Panc1 (cell line): ENCODE measurements at regions not wholly inside any gene's neighbourhood (a gene's known extent, or its start where the extent isn't known, plus 50 kb on each side); places are given as distances from the start of the nearest gene placed in this dataset.

Experiments
- ATAC-seq: fragments of 200-7000 bp; cut with Tn5 transposase; 2 replicates; pipeline ENCODE4 v1.9.1; 2020; ENCODE audit warnings: mild to moderate bottlenecking, moderate library complexity
- BruUV-seq: library from RNA; stranded (reverse); fragments of 400-500 nt; replicated peaks from 2 replicates; lab custom pipeline; 2021; lab: Mats Ljungman, UMichigan
- CTCF ChIA-PET: fragments of 300-600 bp; sonication (Branson Sonifier 250); formaldehyde crosslinking; loops from one replicate; lab custom pipeline; 2022; ENCODE audit warnings: antibody characterized with exemption; lab: Charles Lee
- POLR2A ChIA-PET: fragments of 300-600 bp; sonication (Branson Sonifier 250); formaldehyde crosslinking; loops from one replicate; lab custom pipeline; 2022; ENCODE audit warnings: antibody characterized with exemption; lab: Charles Lee
- DNase-seq: peaks from one replicate; pipeline ENCODE4 v3.0.0-alpha.2; 2010; ENCODE audit warnings: low read depth, low spot score
- H3K27ac ChIP-seq: 2 replicates; pipeline ENCODE4 v1.5.1; 2011; ENCODE audit warnings: mild to moderate bottlenecking, low read length, inconsistent platforms
- H3K27me3 ChIP-seq: fragments of 200-500 bp; sonication (Bioruptor generic); 2 replicates; pipeline ENCODE4 v1.6.0; 2014; ENCODE audit warnings: low read length, inconsistent platforms; ENCODE audit not compliant: control insufficient read depth, insufficient read depth
- H3K36me3 ChIP-seq: fragments of 200-500 bp; sonication (Bioruptor generic); 2 replicates; pipeline ENCODE4 v1.5.1; 2014; ENCODE audit warnings: inconsistent platforms, mild to moderate bottlenecking, low read length, moderate library complexity; ENCODE audit not compliant: control insufficient read depth, insufficient read depth
- H3K4me1 ChIP-seq: 2 replicates; pipeline ENCODE4 v1.5.1; 2011; ENCODE audit warnings: inconsistent platforms, mild to moderate bottlenecking, low read length, moderate library complexity; ENCODE audit not compliant: control insufficient read depth, insufficient read depth
- H3K4me3 ChIP-seq, 2 experiments: 2 replicates each; pipeline ENCODE4 v1.5.1; 2011 to 2012; ENCODE audit warnings: low read depth in 2 of 2, low read length in 2 of 2, mild to moderate bottlenecking in 2 of 2, inconsistent platforms in 1 of 2, moderate library complexity in 1 of 2
- H3K9me3 ChIP-seq: fragments of 200-500 bp; sonication (Bioruptor generic); 2 replicates; pipeline ENCODE4 v1.5.1; 2014; ENCODE audit warnings: low read depth, mild to moderate bottlenecking, inconsistent platforms, low read length, moderate library complexity; ENCODE audit not compliant: control insufficient read depth, insufficient read depth
- POLR2AphosphoS5 ChIP-seq: IDR thresholded peaks from 2 replicates; pipeline ENCODE4 v1.6.1; 2012; ENCODE audit warnings: mild to moderate bottlenecking, low read depth, low read length, moderate library complexity
- SIN3A ChIP-seq: IDR thresholded peaks from 2 replicates; pipeline ENCODE4 v1.6.1; 2012; ENCODE audit warnings: low read depth, mild to moderate bottlenecking, low read length, moderate library complexity, borderline replicate concordance; ENCODE audit not compliant: insufficient read depth
- TCF7L2 ChIP-seq: IDR thresholded peaks from 2 replicates; pipeline ENCODE4 v1.6.1; 2011; ENCODE audit warnings: mild to moderate bottlenecking, low read depth, low read length, inconsistent platforms
- in situ Hi-C: cut with HindIII; loops from 2 replicates; pipeline ENCODE4 v1.10.0; 2016; ENCODE audit warnings: low sequenced_read_pairs, low pct_unique_long_range_greater_than_20kb
- intact Hi-C: fragments of 100-400 bp; cut with micrococcal nuclease; formaldehyde crosslinking; loops from one replicate; pipeline ENCODE4 v1.10.0; 2022; ENCODE audit not compliant: unreplicated experiment
- TF ChIP-seq, protein P1 (sequence below): fragments of 450-650 bp; IDR thresholded peaks from 2 replicates; pipeline ENCODE4 v1.5.1; 2017; ENCODE audit warnings: mild to moderate bottlenecking
- TF ChIP-seq, protein P2 (sequence below), 2 experiments: IDR thresholded peaks; 2 replicates each; pipeline ENCODE4 v1.6.1; 2011 to 2012; ENCODE audit warnings: low read depth in 2 of 2, control low read depth in 1 of 2, low read length in 1 of 2, mild to moderate bottlenecking in 1 of 2, moderate library complexity in 1 of 2; ENCODE audit not compliant: insufficient read depth in 1 of 2

- Histone ChIP-seq H3K27ac (no peak overlapping the region), H3K36me3 (no peaks in the 10 kb centered on the region), H3K4me3 (no peak overlapping the region), H3K27me3 (no peaks in the 10 kb centered on the region), H3K4me1 (peaks cover 17% of the 10 kb centered on the region), H3K9me3 (no peaks in the 10 kb centered on the region)
- ATAC-seq = no peak
- no TSS peak for BruUV-seq
- ChIA-PET POLR2A (no interaction called here), CTCF (interaction anchor here (0.6 kb wide), 1 partner anchor 266 kb away, joined by 3 read pairs; no protein-coding TSS in a partner anchor)
- in situ Hi-C loops = no loop called here
- DNase-seq = no peak
- TF ChIP-seq, protein P1, sequence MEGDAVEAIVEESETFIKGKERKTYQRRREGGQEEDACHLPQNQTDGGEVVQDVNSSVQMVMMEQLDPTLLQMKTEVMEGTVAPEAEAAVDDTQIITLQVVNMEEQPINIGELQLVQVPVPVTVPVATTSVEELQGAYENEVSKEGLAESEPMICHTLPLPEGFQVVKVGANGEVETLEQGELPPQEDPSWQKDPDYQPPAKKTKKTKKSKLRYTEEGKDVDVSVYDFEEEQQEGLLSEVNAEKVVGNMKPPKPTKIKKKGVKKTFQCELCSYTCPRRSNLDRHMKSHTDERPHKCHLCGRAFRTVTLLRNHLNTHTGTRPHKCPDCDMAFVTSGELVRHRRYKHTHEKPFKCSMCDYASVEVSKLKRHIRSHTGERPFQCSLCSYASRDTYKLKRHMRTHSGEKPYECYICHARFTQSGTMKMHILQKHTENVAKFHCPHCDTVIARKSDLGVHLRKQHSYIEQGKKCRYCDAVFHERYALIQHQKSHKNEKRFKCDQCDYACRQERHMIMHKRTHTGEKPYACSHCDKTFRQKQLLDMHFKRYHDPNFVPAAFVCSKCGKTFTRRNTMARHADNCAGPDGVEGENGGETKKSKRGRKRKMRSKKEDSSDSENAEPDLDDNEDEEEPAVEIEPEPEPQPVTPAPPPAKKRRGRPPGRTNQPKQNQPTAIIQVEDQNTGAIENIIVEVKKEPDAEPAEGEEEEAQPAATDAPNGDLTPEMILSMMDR = no peak
- TF ChIP-seq, protein P2, sequence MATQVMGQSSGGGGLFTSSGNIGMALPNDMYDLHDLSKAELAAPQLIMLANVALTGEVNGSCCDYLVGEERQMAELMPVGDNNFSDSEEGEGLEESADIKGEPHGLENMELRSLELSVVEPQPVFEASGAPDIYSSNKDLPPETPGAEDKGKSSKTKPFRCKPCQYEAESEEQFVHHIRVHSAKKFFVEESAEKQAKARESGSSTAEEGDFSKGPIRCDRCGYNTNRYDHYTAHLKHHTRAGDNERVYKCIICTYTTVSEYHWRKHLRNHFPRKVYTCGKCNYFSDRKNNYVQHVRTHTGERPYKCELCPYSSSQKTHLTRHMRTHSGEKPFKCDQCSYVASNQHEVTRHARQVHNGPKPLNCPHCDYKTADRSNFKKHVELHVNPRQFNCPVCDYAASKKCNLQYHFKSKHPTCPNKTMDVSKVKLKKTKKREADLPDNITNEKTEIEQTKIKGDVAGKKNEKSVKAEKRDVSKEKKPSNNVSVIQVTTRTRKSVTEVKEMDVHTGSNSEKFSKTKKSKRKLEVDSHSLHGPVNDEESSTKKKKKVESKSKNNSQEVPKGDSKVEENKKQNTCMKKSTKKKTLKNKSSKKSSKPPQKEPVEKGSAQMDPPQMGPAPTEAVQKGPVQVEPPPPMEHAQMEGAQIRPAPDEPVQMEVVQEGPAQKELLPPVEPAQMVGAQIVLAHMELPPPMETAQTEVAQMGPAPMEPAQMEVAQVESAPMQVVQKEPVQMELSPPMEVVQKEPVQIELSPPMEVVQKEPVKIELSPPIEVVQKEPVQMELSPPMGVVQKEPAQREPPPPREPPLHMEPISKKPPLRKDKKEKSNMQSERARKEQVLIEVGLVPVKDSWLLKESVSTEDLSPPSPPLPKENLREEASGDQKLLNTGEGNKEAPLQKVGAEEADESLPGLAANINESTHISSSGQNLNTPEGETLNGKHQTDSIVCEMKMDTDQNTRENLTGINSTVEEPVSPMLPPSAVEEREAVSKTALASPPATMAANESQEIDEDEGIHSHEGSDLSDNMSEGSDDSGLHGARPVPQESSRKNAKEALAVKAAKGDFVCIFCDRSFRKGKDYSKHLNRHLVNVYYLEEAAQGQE (IDR thresholded peaks at IDR 0.05; ENCODE audit: insufficient read depth in 1 of 2, low read depth in 2 of 2, low read length in 1 of 2) = no peak
- intact Hi-C loops = loop anchor here (10.0 kb wide), 1 partner anchor 194 kb away; no protein-coding TSS in a partner anchor
These were observed 297.5 kb upstream of the ZMIZ1 start for GRCh38 chr10:78771260-78771659.

DNA sequence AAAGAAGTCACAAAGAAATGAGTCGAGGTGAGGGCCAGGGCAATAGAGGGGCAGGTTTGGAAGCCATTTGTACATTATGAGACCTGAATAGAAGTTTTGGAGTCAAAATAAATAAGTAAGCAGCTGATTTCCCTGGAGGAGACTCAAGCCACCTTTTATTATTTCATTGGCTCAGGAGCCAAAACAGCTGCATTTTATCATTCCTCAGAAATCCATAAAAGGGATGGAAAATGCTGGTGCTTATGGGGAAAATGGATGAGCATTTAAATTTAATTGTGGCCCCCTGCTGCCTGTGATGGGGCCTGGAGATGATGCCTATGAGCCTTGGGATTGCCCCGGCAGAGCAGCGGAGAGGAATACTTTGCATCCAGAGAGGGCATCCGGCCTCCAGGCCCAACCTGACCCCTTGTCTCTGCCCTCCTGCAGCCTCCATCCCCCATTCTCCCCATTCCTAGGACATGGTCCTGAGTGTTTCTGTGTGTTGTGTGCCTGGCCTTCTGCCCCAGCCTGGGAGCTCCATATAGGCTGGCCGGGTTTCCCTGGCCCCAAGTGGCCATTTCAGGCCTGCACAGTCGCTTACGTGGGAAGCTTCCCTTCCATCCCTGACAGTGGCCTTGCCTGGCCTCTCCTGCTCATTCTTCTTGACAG, 296.8 kb upstream of the ZMIZ1 start:
- TF ChIP-seq, protein P1 = no peak
- TF ChIP-seq TCF7L2 (no peak), SIN3A (no peak), POLR2AphosphoS5 (no peak)
- TF ChIP-seq, protein P2 (IDR thresholded peaks at IDR 0.05; ENCODE audit: insufficient read depth in 1 of 2, low read depth in 2 of 2, low read length in 1 of 2) = no peak
- CTCF ChIA-PET = interaction anchor here (0.6 kb wide), 1 partner anchor 265 kb away, joined by 3 read pairs; no protein-coding TSS in a partner anchor
- no peaks in the 10 kb centered on the region for H3K36me3 ChIP-seq

More for the DNA sequence above, 296.8 kb upstream of the ZMIZ1 start:
- Histone ChIP-seq H3K9me3 (no peaks in the 10 kb centered on the region), H3K4me3 (no peak overlapping the region), H3K27ac (no peak overlapping the region), H3K4me1 (peaks cover 24% of the 10 kb centered on the region), H3K27me3 (no peaks in the 10 kb centered on the region)
- ATAC-seq (no peak), DNase-seq (no peak)
- POLR2A ChIA-PET = no interaction called here
- in situ Hi-C loops (no loop called here), intact Hi-C loops (loop anchor here (10.0 kb wide), 1 partner anchor 193 kb away; no protein-coding TSS in a partner anchor)
- no TSS peak for BruUV-seq
